Renal cortex interstitium (tissue), 11 donors: ENCODE measurements at regions not wholly inside any gene's neighbourhood (a gene's known extent, or its start where the extent isn't known, plus 50 kb on each side); places are given as distances from the start of the nearest gene placed in this dataset.
"Not testable (repeated sequence)": the region's sequence is repeated elsewhere in the genome, so short reads cannot be mapped to it uniquely, and the experiment has no call there.

ENCODE experiments used
- DNase-seq, 11 donors: peaks; one replicate each; pipeline ENCODE4 v3.0.0-alpha.2; 2013; ENCODE audit warnings: low read depth in 9 of 11, low spot score in 4 of 11; ENCODE audit errors: extremely low read depth in 1 of 11

GRCh38 chr7:155391414-155391813, 66.5 kb upstream of the EN2 start:
- no peak for DNase-seq

GRCh38 chr7:155392726-155393570, 65.0 kb upstream of the EN2 start:
- no peak for DNase-seq

- no peak for DNase-seq
Observed at GRCh38 chr7:155394413-155394812, 63.5 kb upstream of the EN2 start.

- DNase-seq = no peak
Observed at GRCh38 chr7:155395176-155395797, 62.6 kb upstream of the EN2 start.

- DNase-seq = no peak
Observed at GRCh38 chr7:155396661-155397060, 61.3 kb upstream of the EN2 start.

GRCh38 chr7:155397758-155398714, 59.9 kb upstream of the EN2 start:
- not testable (repeated sequence) for DNase-seq

GRCh38 chr7:155398944-155399343, 59.0 kb upstream of the EN2 start:
- DNase-seq = no peak

- no peak for DNase-seq
Observed at GRCh38 chr7:155399577-155399976, 58.4 kb upstream of the EN2 start.

- no peak for DNase-seq
Observed at GRCh38 chr7:155401231-155401630, 56.7 kb upstream of the EN2 start.

- no peak for DNase-seq
Observed at GRCh38 chr7:155401884-155402283, 56.0 kb upstream of the EN2 start.

GRCh38 chr7:155402941-155403340, 55.0 kb upstream of the EN2 start:
- DNase-seq = no peak

GRCh38 chr7:155404976-155405375, 53.0 kb upstream of the EN2 start:
- no peak for DNase-seq

- DNase-seq = no peak
Observed at GRCh38 chr7:155405399-155406318, 52.3 kb upstream of the EN2 start.

GRCh38 chr7:155407799-155408198, 50.1 kb upstream of the EN2 start:
- no peak for DNase-seq
